NCI-H1930 (cell line): ENCODE measurements at regions not wholly inside any gene's neighbourhood (a gene's known extent, or its start where the extent isn't known, plus 50 kb on each side); places are given as distances from the start of the nearest gene placed in this dataset.

Experiments
- DNase-seq, 2 experiments: peaks; one replicate each; lab custom pipeline; 2025; lab: John Stamatoyannopoulos, UW

GRCh38 chr2:5401115-5401657, 291.0 kb upstream of the SOX11 start:
- DNase-seq = no peak

GRCh38 chr2:5403392-5403791, 288.8 kb upstream of the SOX11 start:
- DNase-seq = no peak

- peak; percentile 65 to 87 for DNase-seq
Observed at GRCh38 chr2:5409898-5410381, 282.2 kb upstream of the SOX11 start.

DNA sequence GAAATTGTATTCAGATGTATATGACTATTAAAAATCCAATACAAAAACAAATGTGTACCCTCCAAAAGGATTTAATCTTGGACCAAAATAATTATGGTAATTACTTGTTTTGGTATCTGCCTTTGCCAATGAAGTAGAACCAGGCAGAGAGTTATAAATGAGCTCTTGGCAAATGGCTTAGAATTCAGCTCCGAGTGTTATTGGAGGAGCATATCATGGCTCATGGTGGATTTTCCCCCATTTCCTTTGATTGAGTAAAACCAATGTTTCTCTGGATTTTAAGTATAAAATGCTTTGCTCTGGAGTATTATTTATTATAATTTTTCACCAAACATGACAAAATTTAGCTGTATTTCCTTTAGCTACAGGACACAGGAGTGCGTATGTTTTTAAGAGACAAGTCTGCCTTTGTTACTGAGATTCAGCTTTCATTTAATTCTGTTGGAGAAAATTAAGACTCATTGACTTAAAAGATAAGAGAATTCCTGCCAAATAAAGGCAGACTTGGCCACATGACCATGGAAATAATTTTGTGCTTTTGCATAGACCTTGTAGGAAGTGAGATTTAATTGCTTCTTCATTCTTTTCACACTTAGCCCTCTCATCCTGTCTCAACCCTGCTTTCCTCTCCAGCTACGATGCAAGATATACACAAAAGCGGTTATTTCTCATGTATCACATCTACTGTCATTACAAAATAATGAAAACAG, 281.0 kb upstream of the SOX11 start:
- DNase-seq = no peak

GRCh38 chr2:5412001-5412400, 280.2 kb upstream of the SOX11 start:
- DNase-seq = no peak

GRCh38 chr2:5433855-5434254, 258.3 kb upstream of the SOX11 start:
- no peak for DNase-seq

GRCh38 chr2:5437375-5437774, 254.8 kb upstream of the SOX11 start:
- DNase-seq = no peak

DNA sequence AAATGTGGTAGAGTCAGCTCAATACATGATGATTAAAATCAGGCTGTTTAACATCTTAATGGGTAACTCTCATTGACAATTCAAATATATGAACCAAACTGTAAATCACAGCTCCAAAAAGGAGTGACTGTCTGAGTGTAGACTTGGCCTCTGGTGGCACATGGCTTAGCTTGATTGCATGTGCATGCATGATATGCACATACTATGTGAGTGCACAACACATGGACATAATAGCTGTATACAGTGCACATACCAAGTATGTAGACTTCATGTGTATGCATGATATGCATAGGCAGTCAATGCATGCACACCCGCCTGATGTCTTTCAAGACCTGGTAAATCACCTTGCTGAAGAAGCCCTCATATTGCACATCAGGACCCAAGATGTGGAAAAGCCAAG, 252.0 kb upstream of the SOX11 start:
- DNase-seq = no peak

- DNase-seq = no peak
Observed at GRCh38 chr2:5442736-5443135, 249.4 kb upstream of the SOX11 start.

DNA sequence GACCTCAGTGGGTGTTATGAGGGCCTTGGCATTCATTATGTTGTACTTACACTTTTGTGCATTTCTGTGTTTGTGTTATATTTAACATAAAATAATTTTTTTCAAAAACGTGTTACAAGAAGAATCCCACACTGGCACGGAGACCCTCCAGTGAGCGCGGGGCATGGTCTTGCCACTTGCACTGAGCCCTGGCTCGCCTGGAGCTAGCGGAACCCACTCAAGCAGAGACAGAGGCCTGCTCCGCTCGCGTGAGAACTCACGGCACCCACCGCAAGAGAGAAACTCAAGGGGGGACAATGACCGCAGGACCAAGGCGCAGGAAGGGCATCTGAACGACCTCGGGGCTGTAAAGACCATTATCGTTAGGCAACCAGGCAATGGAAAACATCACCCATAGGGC, 248.0 kb upstream of the SOX11 start:
- no peak for DNase-seq

GRCh38 chr2:5444854-5445253, 247.3 kb upstream of the SOX11 start:
- no peak for DNase-seq

GRCh38 chr2:5449867-5450266, 242.3 kb upstream of the SOX11 start:
- no peak for DNase-seq

GRCh38 chr2:5453220-5454050, 238.7 kb upstream of the SOX11 start:
- no peak for DNase-seq

GRCh38 chr2:5454051-5454390, 238.2 kb upstream of the SOX11 start:
- DNase-seq = no peak

DNA sequence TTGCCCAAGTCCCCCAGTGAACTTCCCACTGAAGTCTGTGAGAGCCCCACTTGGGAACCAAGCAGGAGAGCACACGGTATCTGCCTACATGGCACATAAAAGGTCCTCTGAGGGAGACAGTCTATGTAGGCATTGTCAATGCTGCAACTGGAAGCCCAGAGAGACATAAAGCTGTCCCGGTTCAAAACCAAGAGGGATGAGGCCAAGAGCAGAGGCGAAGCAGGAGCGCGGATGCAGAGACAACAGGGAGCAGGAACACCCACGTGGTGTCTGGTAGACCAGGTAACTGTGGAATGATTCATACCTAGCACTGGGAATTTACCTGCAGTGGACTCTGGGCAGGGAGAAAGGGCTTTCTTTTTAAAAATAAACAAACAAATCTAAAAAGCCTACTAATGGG, 233.1 kb upstream of the SOX11 start:
- DNase-seq = no peak

- DNase-seq = no peak
Observed at GRCh38 chr2:5464657-5465056, 227.5 kb upstream of the SOX11 start.

DNA sequence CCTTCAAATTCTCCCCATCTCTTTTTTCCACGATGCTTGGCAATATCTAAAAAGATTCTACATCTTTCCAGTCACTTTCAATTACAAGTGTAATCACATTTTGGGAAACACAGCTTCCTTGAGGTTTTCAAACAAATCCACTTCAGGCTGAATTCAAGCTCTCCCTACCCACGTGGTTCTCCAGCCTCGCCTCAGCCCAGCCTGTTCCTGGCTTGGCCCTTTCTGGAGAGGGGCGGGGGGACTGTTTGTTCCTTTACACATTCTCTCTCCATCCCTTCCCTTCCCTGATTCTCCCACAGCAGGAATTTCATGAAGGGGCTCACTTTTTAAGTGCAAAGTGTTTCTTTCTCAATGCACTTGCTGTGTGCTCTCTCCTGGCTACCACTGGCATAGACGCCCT, 226.3 kb upstream of the SOX11 start:
- no peak for DNase-seq

DNA sequence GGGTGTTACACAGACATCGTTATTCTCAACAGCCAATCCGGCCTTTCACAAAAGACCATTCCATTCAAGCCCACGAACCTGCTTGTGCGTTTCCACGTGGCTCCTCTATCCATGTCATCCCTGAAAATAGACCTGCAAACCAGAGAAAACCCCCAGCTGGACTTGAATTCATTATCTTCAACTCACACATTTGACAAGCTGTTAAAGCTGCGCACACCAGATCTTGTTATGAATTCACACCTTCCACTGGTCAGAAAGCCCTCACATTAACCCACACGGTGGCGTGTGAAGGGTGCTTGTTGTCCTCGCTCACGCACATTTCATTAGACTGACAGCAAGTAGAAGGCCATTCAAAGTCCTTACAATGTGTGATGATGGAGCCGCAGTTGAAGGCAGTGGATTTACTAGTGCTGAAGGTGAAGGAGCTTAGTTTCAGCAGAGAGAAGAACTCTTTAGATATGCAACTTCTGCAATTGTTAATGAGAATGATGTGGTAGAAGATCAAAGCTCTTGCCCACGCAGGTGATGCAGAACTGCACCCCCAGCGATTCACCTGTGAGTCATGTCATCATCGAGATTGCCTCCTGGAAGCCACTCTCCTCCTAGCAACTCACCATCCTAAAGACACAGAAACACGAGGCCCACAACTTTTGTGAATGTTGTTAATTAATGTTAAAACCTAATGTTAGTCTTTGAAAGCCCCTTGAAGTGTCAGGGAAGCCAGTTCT, 224.8 kb upstream of the SOX11 start:
- no peak for DNase-seq

- DNase-seq = no peak
Observed at GRCh38 chr2:5472673-5473072, 219.5 kb upstream of the SOX11 start.

GRCh38 chr2:5473635-5474034, 218.5 kb upstream of the SOX11 start:
- DNase-seq = no peak

DNA sequence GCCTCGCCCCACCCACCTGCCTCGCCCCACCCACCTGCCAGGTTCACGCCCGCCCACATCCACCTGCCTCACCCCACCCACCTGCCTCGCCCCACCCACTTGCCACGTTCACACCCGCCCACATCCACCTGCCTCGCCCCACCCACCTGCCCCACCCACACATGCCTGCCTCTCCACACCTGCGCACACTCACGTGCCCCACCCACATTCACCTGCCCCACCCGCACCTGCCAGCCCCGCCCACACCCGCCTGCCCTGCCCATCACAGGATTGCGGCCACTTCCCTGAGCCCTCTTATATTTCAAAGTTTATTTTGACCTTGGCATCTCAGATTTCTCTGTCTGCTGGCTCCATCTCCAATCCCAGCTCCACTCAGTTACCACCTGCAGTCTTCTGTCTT, 217.5 kb upstream of the SOX11 start:
- DNase-seq = no peak

DNA sequence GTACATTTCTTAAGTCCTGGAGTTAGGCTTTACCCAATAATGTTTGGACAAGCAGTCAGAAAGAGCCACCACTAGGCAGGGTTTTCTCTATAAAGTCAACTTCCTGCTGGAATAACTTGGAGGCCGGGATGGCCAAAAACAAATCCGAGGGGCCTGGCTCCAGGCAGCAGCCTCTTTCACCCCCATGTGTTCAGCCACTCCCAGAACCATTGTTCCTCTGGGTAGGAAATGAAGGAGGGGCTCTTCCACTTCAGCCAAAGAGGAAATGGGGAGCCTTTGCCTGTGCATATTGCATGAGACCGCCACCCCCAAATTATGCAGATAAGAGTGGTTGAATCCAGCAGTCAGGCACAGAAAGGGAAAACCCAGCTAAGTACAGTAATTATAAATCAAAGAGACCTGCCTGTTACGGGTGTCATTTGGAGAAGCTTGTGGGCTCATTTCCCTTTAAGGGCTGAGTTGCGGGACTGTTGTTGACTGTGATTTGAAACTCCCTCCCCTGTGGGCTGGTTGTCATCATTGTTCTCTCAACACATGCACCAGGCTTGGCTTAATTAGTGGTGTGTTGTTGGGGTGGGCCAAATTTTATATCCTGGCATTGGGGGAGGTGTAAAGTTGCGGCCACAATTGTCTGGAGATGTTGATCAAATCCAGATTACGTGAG, 212.8 kb upstream of the SOX11 start:
- no peak for DNase-seq
